ENCODE measurements at regions not wholly inside any gene's neighbourhood (a gene's known extent, or its start where the extent isn't known, plus 50 kb on each side); places are given as distances from the start of the nearest gene placed in this dataset.

DNA sequence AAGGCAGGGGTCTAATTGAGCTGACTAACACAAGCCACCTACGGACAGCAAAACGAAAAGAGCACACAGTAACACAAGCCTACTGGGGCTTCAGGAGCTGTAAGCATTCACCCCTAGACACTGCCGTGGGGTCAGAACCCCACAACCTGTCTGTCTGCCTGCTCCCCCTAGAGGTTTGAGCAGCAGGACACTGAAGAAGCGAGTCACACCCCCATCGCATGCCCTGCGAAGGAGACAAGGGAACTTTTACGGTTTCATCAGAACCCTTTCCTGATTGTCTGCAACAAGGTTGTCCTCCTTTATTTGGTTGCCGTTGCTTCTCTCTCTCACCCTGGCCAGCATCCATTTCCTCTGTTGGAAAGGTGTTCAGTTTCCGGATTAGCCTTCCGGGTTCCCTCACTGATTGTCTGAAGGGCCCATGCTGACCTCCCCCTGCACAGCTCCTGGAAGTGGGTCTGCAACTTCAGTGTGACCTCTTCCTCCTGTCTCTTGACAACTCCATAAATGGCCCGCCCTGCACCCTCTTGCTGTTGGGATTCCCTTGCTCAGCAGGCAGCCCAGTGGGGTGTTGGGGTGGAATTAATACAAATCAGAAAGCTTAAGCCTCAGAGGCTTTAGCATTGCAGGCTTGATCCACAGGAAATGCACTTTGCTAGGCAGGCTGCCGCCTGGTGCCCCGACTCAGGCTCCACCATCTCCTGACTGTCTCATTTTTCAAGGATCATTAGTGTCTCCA, 258.9 kb upstream of the TLE4 start:
- TF ChIP-seq, protein P1, sequence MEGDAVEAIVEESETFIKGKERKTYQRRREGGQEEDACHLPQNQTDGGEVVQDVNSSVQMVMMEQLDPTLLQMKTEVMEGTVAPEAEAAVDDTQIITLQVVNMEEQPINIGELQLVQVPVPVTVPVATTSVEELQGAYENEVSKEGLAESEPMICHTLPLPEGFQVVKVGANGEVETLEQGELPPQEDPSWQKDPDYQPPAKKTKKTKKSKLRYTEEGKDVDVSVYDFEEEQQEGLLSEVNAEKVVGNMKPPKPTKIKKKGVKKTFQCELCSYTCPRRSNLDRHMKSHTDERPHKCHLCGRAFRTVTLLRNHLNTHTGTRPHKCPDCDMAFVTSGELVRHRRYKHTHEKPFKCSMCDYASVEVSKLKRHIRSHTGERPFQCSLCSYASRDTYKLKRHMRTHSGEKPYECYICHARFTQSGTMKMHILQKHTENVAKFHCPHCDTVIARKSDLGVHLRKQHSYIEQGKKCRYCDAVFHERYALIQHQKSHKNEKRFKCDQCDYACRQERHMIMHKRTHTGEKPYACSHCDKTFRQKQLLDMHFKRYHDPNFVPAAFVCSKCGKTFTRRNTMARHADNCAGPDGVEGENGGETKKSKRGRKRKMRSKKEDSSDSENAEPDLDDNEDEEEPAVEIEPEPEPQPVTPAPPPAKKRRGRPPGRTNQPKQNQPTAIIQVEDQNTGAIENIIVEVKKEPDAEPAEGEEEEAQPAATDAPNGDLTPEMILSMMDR (IDR thresholded peaks at IDR 0.05; ENCODE audit: low read depth, low read length), result no peak
- TF ChIP-seq EZH2phosphoT487 (IDR thresholded peaks at IDR 0.05; ENCODE audit: low read depth), result no peak
